Tibial nerve (tissue), 4 donors: ENCODE measurements at regions not wholly inside any gene's neighbourhood (a gene's known extent, or its start where the extent isn't known, plus 50 kb on each side); places are given as distances from the start of the nearest gene placed in this dataset.

Experiments
- CTCF ChIP-seq, 5 experiments: fragments of 200-600 bp in 3 of 5; fragments of 450-650 bp in 2 of 5; sonication (generic) in 3 of 5; IDR thresholded peaks; one replicate each; pipeline ENCODE4 v1.5.1; 2016 to 2019; ENCODE audit warnings: antibody characterized with exemption in 5 of 5, mild to moderate bottlenecking in 3 of 5, moderate library complexity in 2 of 5
- EP300 ChIP-seq, 2 donors: sonication (generic); formaldehyde crosslinking; IDR thresholded peaks; one replicate each; pipeline ENCODE4 v1.6.1; 2017; ENCODE audit warnings: antibody characterized with exemption in 2 of 2, mild to moderate bottlenecking in 1 of 2
- POLR2A ChIP-seq, 2 donors: fragments of 450-650 bp; IDR thresholded peaks; one replicate each; pipeline ENCODE4 v1.6.1; 2017; ENCODE audit warnings: antibody characterized with exemption in 2 of 2, mild to moderate bottlenecking in 2 of 2, moderate library complexity in 2 of 2

- TF ChIP-seq EP300 (IDR thresholded peaks at IDR 0.05) (no peak), POLR2A (IDR thresholded peaks at IDR 0.05) (no peak), CTCF (IDR thresholded peaks at IDR 0.05) (no peak)
Measured at GRCh38 chr14:27338012-27338411, 740.2 kb upstream of the NOVA1 start.
